PC-3 (cell line): ENCODE measurements at regions not wholly inside any gene's neighbourhood (a gene's known extent, or its start where the extent isn't known, plus 50 kb on each side); places are given as distances from the start of the nearest gene placed in this dataset.

Experiments used
- CTCF ChIP-seq: fragments of 300-600 bp; sonication (generic); conservative IDR thresholded peaks from 2 replicates; pipeline ENCODE4 v1.5.1; 2017; ENCODE audit warnings: antibody characterized with exemption, low read depth, mild to moderate bottlenecking, low read length
- EZH2 ChIP-seq: fragments of 300-600 bp; sonication (generic); IDR thresholded peaks from one replicate; pipeline ENCODE4 v1.6.1; 2017; ENCODE audit warnings: antibody characterized with exemption, mild to moderate bottlenecking, low read length; ENCODE audit not compliant: unreplicated experiment

- TF ChIP-seq CTCF = no peak
- TF ChIP-seq EZH2 = no peak
Observed at GRCh38 chr6:156029286-156029985, 573.8 kb upstream of the NOX3 start.
